ENCODE measurements at regions not wholly inside any gene's neighbourhood (a gene's known extent, or its start where the extent isn't known, plus 50 kb on each side); places are given as distances from the start of the nearest gene placed in this dataset.

GRCh38 chr10:94146313-94146712 lies 152.6 kb downstream of the PLCE1 start:
- TF ChIP-seq CTCF (IDR thresholded peaks at IDR 0.05; ENCODE audit: low read length) (no peak), EZH2 (optimal IDR thresholded peaks at IDR 0.05; ENCODE audit: low read depth, low read length) (no peak), EZH2phosphoT487 (IDR thresholded peaks at IDR 0.05; ENCODE audit: low read length) (no peak)
